NOMO-1 treated with DMSO at 0.1 percent for 48 hours (cell line): ENCODE measurements at regions not wholly inside any gene's neighbourhood (a gene's known extent, or its start where the extent isn't known, plus 50 kb on each side); places are given as distances from the start of the nearest gene placed in this dataset.
"Not testable (repeated sequence)": the region's sequence is repeated elsewhere in the genome, so short reads cannot be mapped to it uniquely, and the experiment has no call there.

ENCODE experiments used
- DNase-seq: peaks from one replicate; lab custom pipeline; 2025; ENCODE audit not compliant: unreplicated experiment; lab: John Stamatoyannopoulos, UW

DNA sequence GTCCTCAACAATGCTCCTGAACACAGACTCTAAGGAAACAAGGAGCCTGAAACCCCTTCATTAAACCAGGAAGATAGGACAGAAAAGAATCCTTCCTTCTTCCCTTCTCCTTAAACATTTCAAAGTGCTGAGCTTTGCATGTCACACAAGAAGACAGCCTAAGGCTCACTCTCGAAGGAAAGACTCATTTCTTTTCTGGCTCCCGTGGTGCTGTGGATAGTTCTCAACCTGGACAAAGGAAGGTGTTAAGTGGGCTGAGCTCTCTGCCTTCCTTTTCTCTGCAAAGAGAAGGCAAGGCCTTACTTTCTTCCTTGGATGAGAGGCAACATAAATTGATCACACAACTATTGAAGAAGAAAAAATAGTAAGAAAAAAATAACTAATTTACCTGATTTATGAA lies 452.4 kb upstream of the DDI1 start:
- no peak for DNase-seq

DNA sequence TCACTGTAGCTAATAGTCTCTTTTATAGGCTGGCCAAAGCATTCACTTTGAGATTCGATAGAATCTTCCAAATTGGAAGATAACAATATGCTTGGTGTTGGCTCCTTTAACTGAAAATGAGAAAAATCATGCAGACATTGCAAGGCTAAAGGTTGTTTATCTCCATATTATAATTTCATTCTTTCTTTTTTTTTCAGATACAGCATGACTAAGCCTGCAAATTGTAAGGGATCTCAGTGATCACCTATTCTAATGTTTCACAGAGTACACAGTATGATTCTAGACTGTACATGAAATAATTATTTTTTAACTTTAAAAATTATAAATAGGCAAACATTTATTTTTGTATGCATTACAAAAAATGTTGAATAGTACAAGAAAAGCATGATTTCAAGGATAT lies 451.7 kb upstream of the DDI1 start:
- no peak for DNase-seq

DNA sequence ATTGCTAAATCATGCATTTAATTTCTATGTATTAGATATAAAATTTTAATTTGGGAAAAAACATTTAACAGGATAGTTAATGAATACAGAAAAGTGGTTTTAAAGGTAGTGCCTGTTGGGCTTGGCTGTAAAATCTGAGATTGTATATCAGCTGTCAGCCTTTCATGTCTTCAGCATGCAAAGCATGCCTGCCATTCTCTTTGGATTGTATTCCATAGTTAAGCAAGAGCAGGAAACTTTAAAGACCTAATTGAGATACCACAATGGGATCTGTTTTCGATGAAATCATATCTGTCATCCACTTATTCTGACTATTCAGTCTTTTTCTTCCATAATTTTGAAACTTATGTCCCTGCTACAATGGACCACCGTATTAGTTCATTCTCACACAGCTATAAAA lies 451.0 kb upstream of the DDI1 start:
- DNase-seq = no peak

GRCh38 chr11:103585911-103586310 lies 450.5 kb upstream of the DDI1 start:
- DNase-seq = no peak

GRCh38 chr11:103586756-103587155 lies 449.7 kb upstream of the DDI1 start:
- DNase-seq = no peak

- no peak for DNase-seq
Observed at GRCh38 chr11:103587901-103588788, 448.3 kb upstream of the DDI1 start.

DNA sequence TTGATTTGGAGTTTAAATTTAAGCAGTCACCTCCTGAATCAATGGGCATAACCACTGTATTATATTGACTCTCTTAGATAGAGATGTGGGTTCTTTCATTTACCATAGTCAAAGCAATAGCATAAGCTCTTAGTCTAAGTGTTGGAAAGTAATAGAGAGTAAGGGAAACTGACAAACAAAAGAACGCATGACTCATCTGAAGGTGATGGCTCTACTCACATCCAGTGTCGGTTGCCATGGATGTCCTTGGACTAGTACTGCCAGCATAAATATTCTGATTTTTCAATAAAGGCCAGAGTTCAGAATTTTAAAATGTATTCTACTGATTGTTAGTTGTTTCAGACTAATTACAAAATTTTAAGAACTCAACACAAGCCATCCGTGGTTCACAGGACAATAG lies 444.9 kb upstream of the DDI1 start:
- no peak for DNase-seq

DNA sequence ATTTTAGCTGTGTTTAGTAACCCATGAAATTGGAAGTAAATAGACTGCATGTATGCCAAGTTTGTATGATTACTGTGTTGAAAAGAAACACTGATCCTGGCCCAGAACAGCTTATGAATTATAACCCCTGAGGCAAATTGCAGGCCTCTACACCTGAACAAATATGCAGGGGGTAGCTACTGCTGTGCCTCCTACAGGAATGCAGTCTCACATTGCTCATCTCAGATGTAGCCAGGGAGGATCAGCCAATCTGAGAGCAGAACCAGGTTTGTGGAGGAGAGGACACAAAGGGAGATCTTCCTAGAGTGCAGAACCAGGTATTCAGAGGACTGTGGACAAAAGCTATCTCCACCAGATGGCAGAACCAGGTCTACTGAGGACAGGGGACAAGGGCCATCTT lies 442.2 kb upstream of the DDI1 start:
- no peak for DNase-seq

- DNase-seq = no peak
Observed at GRCh38 chr11:103596315-103596714, 440.1 kb upstream of the DDI1 start.

- peak; percentile 83 for DNase-seq
Observed at GRCh38 chr11:103601225-103601846, 435.1 kb upstream of the DDI1 start.

DNA sequence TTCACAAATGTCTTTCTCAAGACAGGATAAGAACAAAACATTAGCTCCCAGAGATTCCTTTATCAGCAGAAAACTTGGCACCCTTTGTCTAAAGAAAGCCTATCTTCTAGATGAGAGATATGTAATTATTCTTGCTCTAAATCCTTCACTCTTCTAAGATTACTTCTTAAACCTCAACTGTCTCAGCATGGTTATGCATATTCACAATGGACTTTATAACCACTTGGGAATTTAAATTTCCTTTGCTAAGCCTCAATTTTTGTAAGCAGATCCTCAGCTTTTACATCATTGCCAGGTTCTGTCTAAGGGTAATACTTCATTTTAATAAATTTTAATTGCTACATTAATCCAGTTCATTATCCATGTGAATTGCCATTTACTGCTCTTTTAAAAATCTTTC lies 433.6 kb upstream of the DDI1 start:
- no peak for DNase-seq

- DNase-seq = no peak
Observed at GRCh38 chr11:103604310-103604709, 432.1 kb upstream of the DDI1 start.

DNA sequence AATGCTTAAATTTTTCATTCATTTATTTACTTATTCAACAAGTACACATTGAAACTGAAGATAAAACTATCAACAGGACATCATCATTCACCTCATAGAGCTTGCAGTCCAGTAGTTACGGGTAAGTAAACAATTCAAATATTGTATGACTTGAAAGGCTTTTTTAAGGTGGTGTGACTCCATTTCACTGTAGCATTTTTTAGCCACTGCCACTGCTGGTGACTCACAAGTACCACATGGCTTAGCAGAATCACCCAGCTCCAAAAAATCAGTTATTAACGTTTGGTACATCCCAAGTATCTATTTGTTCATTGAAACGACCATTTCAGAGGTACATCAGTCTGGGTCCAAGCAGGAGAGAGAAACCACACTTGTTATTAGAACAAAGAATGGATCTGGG lies 427.9 kb upstream of the DDI1 start:
- DNase-seq = no peak

DNA sequence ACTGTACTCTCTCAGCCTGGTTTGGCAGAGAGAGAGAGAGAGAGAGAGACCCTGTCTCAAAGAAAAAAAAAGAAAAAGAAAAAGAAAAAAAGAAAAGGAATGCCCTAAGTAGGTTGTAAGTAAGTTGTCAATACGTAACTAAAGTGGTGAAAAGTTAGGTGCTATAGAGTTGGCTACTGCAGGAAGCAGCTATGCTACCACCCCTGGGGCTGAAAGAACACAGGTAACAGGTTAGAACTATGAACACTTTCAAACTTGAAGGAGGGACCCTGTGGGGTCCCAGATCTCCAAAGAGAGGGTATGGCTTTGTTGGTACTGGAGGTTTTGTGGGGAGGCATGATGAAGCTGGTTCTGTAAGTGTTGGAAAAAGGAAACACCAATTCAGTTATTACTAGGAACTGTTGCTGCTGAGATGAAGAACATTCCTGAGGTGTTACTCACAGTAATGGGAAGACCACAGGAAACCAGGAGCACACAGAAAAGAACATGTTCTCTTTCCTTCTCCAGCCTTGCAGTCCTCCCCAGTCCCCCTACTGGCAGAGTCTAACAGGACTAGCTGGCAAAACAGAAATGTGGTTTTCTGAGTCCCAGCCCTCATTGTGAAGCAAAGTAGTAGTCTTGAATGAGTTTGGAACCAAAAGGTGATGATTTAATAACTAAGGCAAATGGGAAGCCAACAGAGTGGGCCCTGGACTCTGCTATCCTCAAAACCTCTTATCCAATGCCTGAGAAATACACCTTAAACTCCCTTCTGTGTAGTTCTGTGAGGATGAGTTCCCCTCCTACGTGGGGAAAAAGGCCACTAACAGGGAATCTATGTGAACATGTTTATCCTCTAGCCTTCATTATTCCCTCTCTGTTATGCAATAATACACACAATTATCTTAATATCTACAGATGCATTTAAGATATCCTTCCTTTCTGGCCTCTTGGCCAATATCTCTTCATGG lies 427.0 kb upstream of the DDI1 start:
- no peak for DNase-seq

DNA sequence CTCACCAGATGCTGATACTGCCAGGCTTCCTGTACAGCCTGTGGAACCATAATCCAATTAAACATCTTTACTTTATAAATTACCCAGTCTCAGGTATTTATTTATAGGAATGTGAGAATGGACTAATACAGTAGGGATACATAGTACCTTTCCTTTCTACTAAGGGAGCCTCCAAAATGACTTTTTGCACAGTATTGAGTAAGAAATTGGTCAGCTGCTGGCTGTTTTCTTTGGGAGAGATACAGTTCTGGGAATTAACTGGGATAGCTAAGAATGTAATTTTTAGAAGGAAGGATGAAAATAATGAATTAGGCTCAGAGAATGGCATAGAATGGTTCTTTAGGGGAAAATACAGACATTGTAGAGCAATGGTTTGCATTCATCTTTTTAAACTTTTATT lies 426.0 kb upstream of the DDI1 start:
- DNase-seq = no peak

DNA sequence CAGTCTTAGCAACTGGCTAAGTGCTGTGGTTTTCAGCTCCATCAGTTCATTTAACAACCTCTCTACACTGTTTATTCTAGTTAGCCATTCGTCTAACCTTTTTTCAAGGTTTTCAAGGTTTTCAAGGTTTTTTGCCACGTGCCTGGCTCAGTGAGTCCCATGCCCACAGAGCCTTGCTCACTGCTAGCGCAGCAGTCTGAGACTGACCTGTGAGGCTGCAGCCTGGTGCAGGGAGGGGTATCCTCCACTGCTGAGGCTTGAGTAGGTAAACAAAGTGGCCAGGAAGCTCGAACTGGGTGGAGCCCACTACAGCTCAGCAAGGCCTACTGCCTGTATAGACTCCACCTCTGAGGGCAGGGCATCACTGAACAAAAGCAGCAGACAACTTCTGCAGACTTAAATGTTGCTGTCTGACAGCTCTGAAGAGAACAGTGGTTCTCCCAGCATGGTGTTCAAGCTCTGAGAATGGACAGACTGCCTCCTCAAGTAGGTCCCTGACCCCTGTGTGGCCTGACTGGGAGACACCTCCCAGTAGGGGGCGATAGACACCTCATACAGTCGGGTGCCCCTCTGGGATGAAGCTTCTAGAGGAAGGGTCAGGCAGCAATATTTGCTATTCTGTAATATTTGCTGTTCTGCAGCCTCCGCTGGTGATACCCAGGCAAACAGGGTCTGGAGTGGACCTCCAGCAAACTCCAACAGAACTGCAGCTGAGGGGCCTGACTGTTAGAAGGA lies 424.7 kb upstream of the DDI1 start:
- DNase-seq = not testable (repeated sequence)

DNA sequence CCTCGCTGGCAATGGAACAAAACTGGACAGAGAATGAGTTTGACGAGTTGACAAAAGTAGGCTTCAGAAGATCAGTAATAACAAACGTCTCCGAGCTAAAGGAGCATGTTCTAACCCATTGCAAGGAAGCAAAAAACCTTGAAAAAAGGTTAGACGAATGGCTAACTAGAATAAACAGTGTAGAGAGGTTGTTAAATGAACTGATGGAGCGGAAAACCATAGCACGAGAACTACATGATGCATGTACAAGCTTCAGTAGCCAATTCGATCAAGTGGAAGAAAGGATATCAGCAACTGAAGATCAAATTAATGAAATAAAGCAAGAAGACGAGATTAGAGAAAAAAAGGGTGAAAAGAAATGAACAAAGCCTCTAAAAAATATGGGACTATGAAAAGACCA lies 424.0 kb upstream of the DDI1 start:
- not testable (repeated sequence) for DNase-seq

- not testable (repeated sequence) for DNase-seq
Observed at GRCh38 chr11:103616586-103616985, 419.9 kb upstream of the DDI1 start.

- no peak for DNase-seq
Observed at GRCh38 chr11:103618528-103618927, 417.9 kb upstream of the DDI1 start.

DNA sequence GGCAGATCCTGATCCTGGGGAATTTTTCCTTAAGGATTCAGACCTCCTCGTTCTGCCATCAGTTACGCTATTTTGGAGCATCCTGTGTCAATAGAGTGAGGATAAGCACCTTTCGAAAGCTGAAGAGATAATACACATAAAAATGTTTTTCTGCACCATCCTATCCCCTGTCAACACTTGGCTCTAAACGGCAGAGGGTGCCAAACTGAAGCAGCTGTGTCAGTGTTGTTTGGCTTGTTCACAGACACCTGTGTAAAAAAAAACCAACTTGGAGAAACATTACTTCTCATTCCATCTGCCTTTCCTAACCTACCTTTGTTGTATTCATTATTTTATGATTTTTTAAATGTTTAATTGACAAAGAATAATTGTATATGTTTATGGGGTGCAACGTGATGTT lies 417.0 kb upstream of the DDI1 start:
- DNase-seq = no peak

GRCh38 chr11:103619938-103620337 lies 416.5 kb upstream of the DDI1 start:
- no peak for DNase-seq
